HEK293T (cell line): ENCODE measurements at regions not wholly inside any gene's neighbourhood (a gene's known extent, or its start where the extent isn't known, plus 50 kb on each side); places are given as distances from the start of the nearest gene placed in this dataset.

ENCODE experiments used
- CTCF ChIA-PET: fragments of 350-600 bp; formaldehyde crosslinking; extraction: SDS; loops from one replicate; lab custom pipeline; 2021; ENCODE audit warnings: antibody characterized with exemption, inconsistent platforms; lab: Yijun Ruan, JAX
- POLR2A ChIA-PET: fragments of 350-600 bp; formaldehyde crosslinking; extraction: SDS; loops from one replicate; lab custom pipeline; 2020; ENCODE audit warnings: antibody characterized with exemption, inconsistent platforms; lab: Yijun Ruan, JAX
- DNase-seq: peaks from one replicate; pipeline ENCODE4 v3.0.0; 2012; ENCODE audit warnings: mixed read lengths; ENCODE audit errors: extremely low spot score
- ARNT ChIP-seq: fragments of 450-650 bp; IDR thresholded peaks from 2 replicates; pipeline ENCODE4 v1.6.1; 2017; ENCODE audit warnings: mild to moderate bottlenecking
- BHLHE40 ChIP-seq: fragments of 450-650 bp; IDR thresholded peaks from 2 replicates; pipeline ENCODE4 v1.6.1; 2016; ENCODE audit warnings: mild to moderate bottlenecking, moderate library complexity, borderline replicate concordance
- CTBP1 ChIP-seq: fragments of 450-650 bp; IDR thresholded peaks from 2 replicates; pipeline ENCODE4 v1.6.1; 2016; ENCODE audit warnings: borderline replicate concordance
- ELF4 ChIP-seq: fragments of 450-650 bp; IDR thresholded peaks from 2 replicates; pipeline ENCODE4 v1.6.1; 2017; ENCODE audit warnings: antibody characterized with exemption
- FOXA1 ChIP-seq: fragments of 450-650 bp; IDR thresholded peaks from 2 replicates; pipeline ENCODE4 v1.6.1; 2016; ENCODE audit warnings: mild to moderate bottlenecking
- FOXK2 ChIP-seq: fragments of 450-650 bp; IDR thresholded peaks from 2 replicates; pipeline ENCODE4 v1.6.1; 2016; ENCODE audit warnings: mild to moderate bottlenecking
- FOXM1 ChIP-seq: fragments of 450-650 bp; IDR thresholded peaks from 2 replicates; pipeline ENCODE4 v1.6.1; 2017; ENCODE audit warnings: mild to moderate bottlenecking, borderline replicate concordance
- HDGF ChIP-seq: fragments of 450-650 bp; IDR thresholded peaks from 2 replicates; pipeline ENCODE4 v1.6.1; 2017; ENCODE audit warnings: antibody characterized with exemption, borderline replicate concordance
- L3MBTL2 ChIP-seq: fragments of 450-650 bp; conservative IDR thresholded peaks from 2 replicates; pipeline ENCODE4 v1.6.1; 2016; ENCODE audit warnings: mild to moderate bottlenecking
- LEF1 ChIP-seq: fragments of 450-650 bp; IDR thresholded peaks from 2 replicates; pipeline ENCODE4 v1.6.1; 2017; ENCODE audit warnings: mild to moderate bottlenecking, borderline replicate concordance
- NFRKB ChIP-seq: fragments of 450-650 bp; IDR thresholded peaks from 2 replicates; pipeline ENCODE4 v1.6.1; 2016; ENCODE audit warnings: mild to moderate bottlenecking, moderate library complexity
- SP1 ChIP-seq: fragments of 450-650 bp; IDR thresholded peaks from 2 replicates; pipeline ENCODE4 v1.6.1; 2017
- SUZ12 ChIP-seq: fragments of 450-650 bp; IDR thresholded peaks from 2 replicates; pipeline ENCODE4 v1.6.1; 2016; ENCODE audit warnings: mild to moderate bottlenecking
- TARDBP ChIP-seq: fragments of 450-650 bp; IDR thresholded peaks from 2 replicates; pipeline ENCODE4 v1.6.1; 2016
- ZNF384 ChIP-seq: fragments of 450-650 bp; IDR thresholded peaks from 2 replicates; pipeline ENCODE4 v1.6.1; 2016
- TF ChIP-seq, protein P1 (sequence below): fragments of 450-650 bp; IDR thresholded peaks from 2 replicates; pipeline ENCODE4 v1.6.1; 2016

GRCh38 chr18:44509048-44509447 lies 171.6 kb upstream of the SETBP1 start:
- no peak for DNase-seq
- ChIA-PET CTCF (no interaction called here), POLR2A (no interaction called here)
- TF ChIP-seq NFRKB (no peak), SP1 (no peak), ELF4 (no peak), FOXA1 (no peak), BHLHE40 (no peak), L3MBTL2 (no peak), SUZ12 (no peak), HDGF (no peak), LEF1 (no peak)

GRCh38 chr18:44510390-44510789 lies 170.3 kb upstream of the SETBP1 start:
- ChIA-PET POLR2A (no interaction called here), CTCF (no interaction called here)
- TF ChIP-seq HDGF (no peak), ELF4 (no peak), CTBP1 (no peak), SUZ12 (no peak), FOXK2 (no peak), SP1 (no peak)
- DNase-seq: no peak

- ChIA-PET CTCF (no interaction called here), POLR2A (no interaction called here)
- TF ChIP-seq ARNT (no peak), BHLHE40 (no peak), LEF1 (no peak), NFRKB (no peak), FOXK2 (no peak), ZNF384 (no peak), TARDBP (no peak), CTBP1 (no peak)
- DNase-seq: no peak
Measured at GRCh38 chr18:44513233-44513632, 167.5 kb upstream of the SETBP1 start.

- ChIA-PET CTCF (no interaction called here), POLR2A (no interaction called here)
- DNase-seq: no peak
- TF ChIP-seq, protein P1, sequence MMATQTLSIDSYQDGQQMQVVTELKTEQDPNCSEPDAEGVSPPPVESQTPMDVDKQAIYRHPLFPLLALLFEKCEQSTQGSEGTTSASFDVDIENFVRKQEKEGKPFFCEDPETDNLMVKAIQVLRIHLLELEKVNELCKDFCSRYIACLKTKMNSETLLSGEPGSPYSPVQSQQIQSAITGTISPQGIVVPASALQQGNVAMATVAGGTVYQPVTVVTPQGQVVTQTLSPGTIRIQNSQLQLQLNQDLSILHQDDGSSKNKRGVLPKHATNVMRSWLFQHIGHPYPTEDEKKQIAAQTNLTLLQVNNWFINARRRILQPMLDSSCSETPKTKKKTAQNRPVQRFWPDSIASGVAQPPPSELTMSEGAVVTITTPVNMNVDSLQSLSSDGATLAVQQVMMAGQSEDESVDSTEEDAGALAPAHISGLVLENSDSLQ: no peak
Measured at GRCh38 chr18:44514106-44514505, 166.6 kb upstream of the SETBP1 start.

DNA sequence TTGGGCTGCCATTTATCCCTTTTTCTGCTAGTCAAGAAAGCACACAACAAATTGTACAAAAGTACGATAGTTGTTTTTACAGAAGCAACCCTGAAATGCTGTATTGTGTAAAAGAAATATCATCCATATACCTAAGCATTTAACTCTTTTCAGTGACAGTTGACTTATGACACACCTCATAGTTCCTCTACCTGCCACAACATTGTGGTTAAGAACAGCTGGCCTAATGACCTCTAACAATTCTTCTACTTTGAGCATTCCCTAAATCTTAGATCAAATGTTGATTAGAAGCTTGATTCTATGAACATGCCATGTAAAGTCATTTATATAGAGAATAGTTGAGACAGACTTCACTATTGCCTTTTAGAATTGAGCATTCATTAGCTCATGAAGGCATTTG lies 165.9 kb upstream of the SETBP1 start:
- ChIA-PET CTCF (no interaction called here), POLR2A (no interaction called here)
- TF ChIP-seq ARNT: no peak
- no peak for DNase-seq

DNA sequence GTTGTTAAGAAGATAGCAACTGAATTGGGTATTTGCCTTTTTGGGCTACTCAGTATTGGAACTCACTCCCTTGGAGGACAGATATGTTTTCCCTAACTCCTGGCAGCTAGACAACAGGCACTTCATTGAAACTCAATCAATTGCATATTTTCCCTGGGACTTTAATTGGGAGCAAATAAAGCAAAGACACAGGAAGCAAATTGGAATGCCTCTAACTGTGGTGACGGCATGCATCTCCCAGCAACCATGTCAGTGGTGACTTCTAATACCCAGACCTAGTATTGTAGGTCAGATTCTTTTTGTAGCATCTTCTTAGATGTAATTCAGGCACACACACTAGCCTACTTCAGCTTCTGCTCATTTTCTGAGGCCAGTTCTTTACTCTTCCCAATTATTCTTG lies 164.2 kb upstream of the SETBP1 start:
- no peak for DNase-seq
- TF ChIP-seq L3MBTL2: no peak
- TF ChIP-seq HDGF: no peak
- TF ChIP-seq FOXM1: no peak
- TF ChIP-seq LEF1: no peak
- no peak for TF ChIP-seq BHLHE40
- no peak for TF ChIP-seq TARDBP
- no peak for TF ChIP-seq SUZ12
- no peak for TF ChIP-seq NFRKB
- TF ChIP-seq, protein P1: no peak
- no peak for TF ChIP-seq ZNF384
- TF ChIP-seq ARNT: no peak
- TF ChIP-seq SP1: no peak
- no peak for TF ChIP-seq FOXK2
- no peak for TF ChIP-seq FOXA1
- no peak for TF ChIP-seq CTBP1
- no peak for TF ChIP-seq ELF4
- ChIA-PET CTCF (no interaction called here), POLR2A (no interaction called here)

- no peak for DNase-seq
- TF ChIP-seq SUZ12: no peak
- no peak for TF ChIP-seq FOXA1
- TF ChIP-seq, protein P1: no peak
- no peak for TF ChIP-seq NFRKB
- TF ChIP-seq BHLHE40: no peak
- no peak for TF ChIP-seq HDGF
- no peak for TF ChIP-seq ARNT
- POLR2A ChIA-PET: no interaction called here
- CTCF ChIA-PET: no interaction called here
Measured at GRCh38 chr18:44517136-44517535, 163.6 kb upstream of the SETBP1 start.

DNA sequence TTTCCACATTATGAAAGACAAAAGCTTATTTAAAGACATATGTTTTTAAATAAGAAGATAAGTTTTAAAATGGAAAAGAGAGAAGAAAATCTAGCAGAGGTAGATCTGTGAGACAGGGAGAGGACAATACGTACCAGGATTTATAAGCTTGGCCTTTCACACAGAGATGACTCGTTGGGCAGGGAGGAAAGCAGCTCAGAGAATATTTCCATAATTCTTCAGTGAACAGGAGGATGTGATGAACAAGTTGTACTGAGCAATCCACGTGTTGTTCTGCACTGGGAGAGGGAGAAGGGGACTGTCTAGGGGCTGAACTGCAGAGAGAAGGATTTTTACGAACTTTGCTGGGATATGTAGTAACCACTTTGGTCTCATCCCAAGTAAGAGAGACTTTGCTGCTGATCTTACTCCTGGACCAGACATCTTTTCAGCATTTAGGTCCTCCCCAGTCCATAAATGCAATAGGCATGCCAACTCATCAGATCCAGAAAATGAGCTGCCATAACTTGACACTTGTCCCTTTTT lies 162.5 kb upstream of the SETBP1 start:
- DNase-seq: no peak
- TF ChIP-seq SP1 (no peak), ZNF384 (no peak), FOXM1 (no peak), NFRKB (no peak), L3MBTL2 (no peak), FOXA1 (no peak), ELF4 (no peak), FOXK2 (no peak), LEF1 (no peak)
- ChIA-PET CTCF (interaction anchor here (0.7 kb wide), 1 partner anchor 22 kb away, joined by 3 read pairs; no protein-coding TSS in a partner anchor), POLR2A (no interaction called here)
